Caco-2 (cell line): ENCODE measurements at regions not wholly inside any gene's neighbourhood (a gene's known extent, or its start where the extent isn't known, plus 50 kb on each side); places are given as distances from the start of the nearest gene placed in this dataset.

Experiments used
- BruUV-seq: library from RNA; stranded (reverse); fragments of 400-500 nt; replicated peaks from 2 replicates; lab custom pipeline; 2021; lab: Mats Ljungman, UMichigan
- CTCF ChIA-PET: fragments of 300-600 bp; sonication (Branson Sonifier 250); formaldehyde crosslinking; loops from one replicate; lab custom pipeline; 2022; ENCODE audit warnings: antibody characterized with exemption; lab: Charles Lee
- POLR2A ChIA-PET: fragments of 300-600 bp; sonication (Branson Sonifier 250); formaldehyde crosslinking; loops from one replicate; lab custom pipeline; 2022; ENCODE audit warnings: antibody characterized with exemption; lab: Charles Lee
- DNase-seq, 2 experiments: peaks; one replicate each; pipeline versions ENCODE4 v3.0.0 to v3.0.0-alpha.2; 2020 to 2022
- H3K27me3 ChIP-seq: replicated peaks from 2 replicates; pipeline ENCODE4 v1.6.0; 2011; ENCODE audit warnings: low read length; ENCODE audit not compliant: control insufficient read depth, insufficient read depth
- H3K36me3 ChIP-seq: 2 replicates; pipeline ENCODE4 v1.5.1; 2011; ENCODE audit warnings: low read length; ENCODE audit not compliant: control insufficient read depth, insufficient read depth
- H3K4me1 ChIP-seq: fragments of 250-450 bp; sonication (Bioruptor Pico); 2 replicates; pipeline ENCODE4 v1.5.1; 2020; ENCODE audit warnings: mild to moderate bottlenecking
- H3K4me3 ChIP-seq: 2 replicates; pipeline ENCODE4 v1.5.1; 2011; ENCODE audit warnings: low read depth, mild to moderate bottlenecking, control low read depth, low read length
- H3K9me3 ChIP-seq: fragments of 250-450 bp; sonication (Bioruptor Pico); 2 replicates; pipeline ENCODE4 v1.5.1; 2020; ENCODE audit warnings: mild to moderate bottlenecking, moderate library complexity
- H3K27ac Mint-ChIP-seq: one replicate; pipeline ENCODE4 v1.8.0; 2022; ENCODE audit warnings: mixed read lengths; ENCODE audit not compliant: unreplicated experiment
- H3K27me3 Mint-ChIP-seq: one replicate; pipeline ENCODE4 v1.8.0; 2022; ENCODE audit warnings: mixed read lengths; ENCODE audit not compliant: insufficient read depth, unreplicated experiment
- H3K36me3 Mint-ChIP-seq: one replicate; pipeline ENCODE4 v1.8.0; 2022; ENCODE audit warnings: mild to moderate bottlenecking, mixed read lengths; ENCODE audit not compliant: insufficient read depth, unreplicated experiment
- H3K4me1 Mint-ChIP-seq: one replicate; pipeline ENCODE4 v1.8.0; 2022; ENCODE audit warnings: low read depth, mixed read lengths; ENCODE audit not compliant: unreplicated experiment
- H3K4me3 Mint-ChIP-seq: one replicate; pipeline ENCODE4 v1.8.0; 2022; ENCODE audit warnings: mild to moderate bottlenecking, moderate library complexity, mixed read lengths; ENCODE audit not compliant: unreplicated experiment
- H3K9me3 Mint-ChIP-seq: one replicate; pipeline ENCODE4 v1.8.0; 2022; ENCODE audit warnings: mixed read lengths; ENCODE audit not compliant: unreplicated experiment
- intact Hi-C: fragments of 100-400 bp; cut with micrococcal nuclease; formaldehyde crosslinking; loops from one replicate; pipeline ENCODE4 v1.10.0; 2022; ENCODE audit not compliant: unreplicated experiment
- TF ChIP-seq, protein P1 (sequence below), 2 experiments: fragments of 200-600 bp in 1 of 2; IDR thresholded peaks; 1 replicate in 1 of 2; 2 replicates in 1 of 2; pipeline versions ENCODE4 v1.5.1 to v1.8.0; 2011 to 2022; ENCODE audit warnings: antibody characterized with exemption in 1 of 2, control low read depth in 1 of 2, inconsistent platforms in 1 of 2, low read depth in 1 of 2, low read length in 1 of 2, mild to moderate bottlenecking in 1 of 2, moderate library complexity in 1 of 2; ENCODE audit not compliant: insufficient read depth in 1 of 2, severe bottlenecking in 1 of 2, unreplicated experiment in 1 of 2

DNA sequence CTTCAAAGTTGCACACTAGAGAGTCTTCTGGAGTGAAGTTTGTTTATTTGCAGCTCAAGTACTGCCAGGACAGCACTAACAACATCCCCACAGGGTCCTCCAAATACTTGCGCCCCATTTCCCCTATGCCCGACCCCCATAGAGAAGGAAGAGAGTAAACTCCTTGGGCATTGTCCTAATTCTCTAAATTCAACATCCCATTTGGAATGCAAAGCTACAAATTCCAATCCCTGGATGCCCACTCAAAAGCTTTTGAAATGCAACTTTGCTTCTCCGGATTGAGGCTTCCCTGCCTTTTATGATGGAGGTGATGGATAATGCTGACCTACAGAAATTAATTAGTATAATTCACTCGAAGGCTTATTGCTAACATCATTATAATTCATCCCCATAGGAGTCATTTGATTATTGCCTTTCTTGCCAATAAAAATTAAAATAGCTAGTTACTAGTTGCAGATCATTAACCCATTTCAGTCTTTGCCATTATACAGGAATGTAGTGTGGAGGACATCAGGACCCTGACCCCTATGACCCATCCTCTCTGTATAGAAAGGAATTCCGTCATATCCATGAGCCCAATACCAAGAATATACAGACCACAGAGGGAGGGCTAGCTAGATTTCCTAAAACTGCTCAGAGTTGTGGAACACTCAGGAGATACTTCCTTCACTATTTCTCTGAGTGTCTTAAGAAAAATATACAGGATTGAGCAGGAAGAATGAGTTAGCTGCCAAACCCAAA, 277.6 kb downstream of the ZNF608 start:
- ChIA-PET CTCF (no interaction called here), POLR2A (no interaction called here)
- H3K4me3 ChIP-seq, result no peak overlapping the region
- BruUV-seq, result no TSS peak
- H3K27me3 ChIP-seq, result no peaks in the 10 kb centered on the region
- no peaks in the 10 kb centered on the region for H3K36me3 Mint-ChIP-seq
- no peaks in the 10 kb centered on the region for H3K4me1 ChIP-seq
- no peak overlapping the region for H3K4me3 Mint-ChIP-seq
- H3K27ac Mint-ChIP-seq, result no peak overlapping the region
- H3K36me3 ChIP-seq, result no peaks in the 10 kb centered on the region
- no peaks in the 10 kb centered on the region for H3K4me1 Mint-ChIP-seq
- H3K9me3 Mint-ChIP-seq, result no peaks in the 10 kb centered on the region
- no peaks in the 10 kb centered on the region for H3K9me3 ChIP-seq
- TF ChIP-seq, protein P1, sequence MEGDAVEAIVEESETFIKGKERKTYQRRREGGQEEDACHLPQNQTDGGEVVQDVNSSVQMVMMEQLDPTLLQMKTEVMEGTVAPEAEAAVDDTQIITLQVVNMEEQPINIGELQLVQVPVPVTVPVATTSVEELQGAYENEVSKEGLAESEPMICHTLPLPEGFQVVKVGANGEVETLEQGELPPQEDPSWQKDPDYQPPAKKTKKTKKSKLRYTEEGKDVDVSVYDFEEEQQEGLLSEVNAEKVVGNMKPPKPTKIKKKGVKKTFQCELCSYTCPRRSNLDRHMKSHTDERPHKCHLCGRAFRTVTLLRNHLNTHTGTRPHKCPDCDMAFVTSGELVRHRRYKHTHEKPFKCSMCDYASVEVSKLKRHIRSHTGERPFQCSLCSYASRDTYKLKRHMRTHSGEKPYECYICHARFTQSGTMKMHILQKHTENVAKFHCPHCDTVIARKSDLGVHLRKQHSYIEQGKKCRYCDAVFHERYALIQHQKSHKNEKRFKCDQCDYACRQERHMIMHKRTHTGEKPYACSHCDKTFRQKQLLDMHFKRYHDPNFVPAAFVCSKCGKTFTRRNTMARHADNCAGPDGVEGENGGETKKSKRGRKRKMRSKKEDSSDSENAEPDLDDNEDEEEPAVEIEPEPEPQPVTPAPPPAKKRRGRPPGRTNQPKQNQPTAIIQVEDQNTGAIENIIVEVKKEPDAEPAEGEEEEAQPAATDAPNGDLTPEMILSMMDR (IDR thresholded peaks at IDR 0.05; ENCODE audit: insufficient read depth in 1 of 2, low read depth in 1 of 2, low read length in 1 of 2, severe bottlenecking in 1 of 2, unreplicated experiment in 1 of 2), result no peak
- DNase-seq, result no peak
- intact Hi-C loops, result no loop called here
- H3K27me3 Mint-ChIP-seq, result no peaks in the 10 kb centered on the region

DNA sequence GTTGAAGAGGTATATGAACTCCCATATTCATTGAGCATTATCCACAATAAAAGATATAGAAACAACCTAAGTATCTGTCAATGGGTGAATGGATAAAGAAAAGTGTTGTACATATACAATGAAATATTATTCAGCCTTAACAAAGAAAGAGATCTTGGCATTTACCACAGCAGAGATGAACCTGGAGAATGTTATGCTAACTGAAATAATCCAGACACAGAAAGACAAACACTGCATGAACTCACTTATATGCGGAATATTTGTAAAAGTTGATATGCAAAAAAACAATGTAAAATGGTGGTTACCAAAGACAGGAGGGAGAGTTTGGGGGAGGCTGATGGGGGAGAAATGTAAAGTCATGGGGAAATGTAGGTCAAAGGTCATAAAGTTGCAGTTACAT, 278.7 kb downstream of the ZNF608 start:
- Mint-ChIP-seq H3K4me1 (no peaks in the 10 kb centered on the region), H3K9me3 (peaks cover 11% of the 10 kb centered on the region), H3K27ac (no peak overlapping the region), H3K4me3 (no peak overlapping the region), H3K36me3 (no peaks in the 10 kb centered on the region), H3K27me3 (no peaks in the 10 kb centered on the region)
- ChIA-PET CTCF (no interaction called here), POLR2A (no interaction called here)
- no TSS peak for BruUV-seq
- Histone ChIP-seq H3K4me1 (no peaks in the 10 kb centered on the region), H3K27me3 (no peaks in the 10 kb centered on the region), H3K4me3 (no peak overlapping the region), H3K36me3 (no peaks in the 10 kb centered on the region), H3K9me3 (no peaks in the 10 kb centered on the region)
- TF ChIP-seq, protein P1 (IDR thresholded peaks at IDR 0.05; ENCODE audit: insufficient read depth in 1 of 2, low read depth in 1 of 2, low read length in 1 of 2, severe bottlenecking in 1 of 2, unreplicated experiment in 1 of 2), result no peak
- no peak for DNase-seq
- intact Hi-C loops, result no loop called here

DNA sequence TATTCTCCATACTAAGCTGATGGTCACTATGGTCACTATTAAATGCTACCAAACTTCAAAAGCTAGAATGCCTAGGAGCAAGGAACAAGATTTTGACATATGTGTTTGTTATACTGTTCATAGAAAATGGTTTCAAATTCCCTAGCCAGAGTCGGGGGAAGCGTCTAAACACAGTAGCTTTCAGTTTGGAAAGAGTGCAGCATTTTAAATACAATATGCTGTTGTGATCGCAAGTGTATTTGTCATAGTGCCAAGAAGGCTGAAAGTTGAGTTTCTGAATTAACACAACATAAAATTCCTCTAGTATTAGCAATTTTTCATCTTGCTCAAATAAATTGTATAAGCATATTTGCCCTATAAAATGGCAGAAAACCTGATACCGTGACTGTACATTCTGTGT, 280.4 kb downstream of the ZNF608 start:
- Histone ChIP-seq H3K4me1 (no peaks in the 10 kb centered on the region), H3K36me3 (no peaks in the 10 kb centered on the region), H3K4me3 (no peak overlapping the region), H3K27me3 (no peaks in the 10 kb centered on the region), H3K9me3 (no peaks in the 10 kb centered on the region)
- no peak overlapping the region for H3K4me3 Mint-ChIP-seq
- intact Hi-C loops, result no loop called here
- no peak overlapping the region for H3K27ac Mint-ChIP-seq
- H3K27me3 Mint-ChIP-seq, result no peaks in the 10 kb centered on the region
- no TSS peak for BruUV-seq
- DNase-seq, result no peak
- H3K9me3 Mint-ChIP-seq, result peaks cover 13% of the 10 kb centered on the region
- no peaks in the 10 kb centered on the region for H3K4me1 Mint-ChIP-seq
- no peaks in the 10 kb centered on the region for H3K36me3 Mint-ChIP-seq
- ChIA-PET CTCF (no interaction called here), POLR2A (no interaction called here)
- TF ChIP-seq, protein P1 (IDR thresholded peaks at IDR 0.05; ENCODE audit: insufficient read depth in 1 of 2, low read depth in 1 of 2, low read length in 1 of 2, severe bottlenecking in 1 of 2, unreplicated experiment in 1 of 2), result no peak
